Vagina (tissue), 2 donors: ENCODE measurements at regions not wholly inside any gene's neighbourhood (a gene's known extent, or its start where the extent isn't known, plus 50 kb on each side); places are given as distances from the start of the nearest gene placed in this dataset.

Experiments used
- DNase-seq, 2 donors: peaks; one replicate each; pipeline ENCODE4 v3.0.0-alpha.2; 2017; ENCODE audit errors: extremely low spot score in 2 of 2
- H3K27ac ChIP-seq: fragments of 200-600 bp; sonication (generic); one replicate; pipeline ENCODE4 v1.5.1; 2019
- H3K27me3 ChIP-seq: fragments of 200-600 bp; sonication (generic); one replicate; pipeline ENCODE4 v1.5.1; 2019
- H3K36me3 ChIP-seq, 2 donors: fragments of 200-600 bp; sonication (generic); one replicate each; pipeline ENCODE4 v1.5.1; 2017 to 2019
- H3K4me1 ChIP-seq: fragments of 200-600 bp; sonication (generic); one replicate; pipeline ENCODE4 v1.5.1; 2019
- H3K4me3 ChIP-seq, 2 donors: fragments of 200-600 bp; sonication (generic); 1 replicate in 1 of 2; 2 replicates in 1 of 2; pipeline ENCODE4 v1.5.1; 2016 to 2019
- H3K9me3 ChIP-seq: fragments of 200-600 bp; sonication (generic); one replicate; pipeline ENCODE4 v1.5.1; 2019
- POLR2A ChIP-seq, 2 donors: fragments of 450-650 bp; IDR thresholded peaks; one replicate each; pipeline ENCODE4 v1.6.1; 2017; ENCODE audit warnings: antibody characterized with exemption in 2 of 2, mild to moderate bottlenecking in 2 of 2, moderate library complexity in 2 of 2
- POLR2AphosphoS5 ChIP-seq, 2 donors: sonication (generic); formaldehyde crosslinking; IDR thresholded peaks; one replicate each; pipeline ENCODE4 v1.9.0; 2017; ENCODE audit warnings: antibody characterized with exemption in 2 of 2, mild to moderate bottlenecking in 2 of 2, low read depth in 1 of 2; ENCODE audit not compliant: insufficient read depth in 1 of 2
- intact Hi-C: fragments of 100-400 bp; cut with DNase I; formaldehyde crosslinking; loops from one replicate; pipeline ENCODE4 v1.15.1; 2023
- TF ChIP-seq, protein P1 (sequence below), 3 experiments: fragments of 450-650 bp in 2 of 3; fragments of 200-600 bp in 1 of 3; sonication (generic) in 1 of 3; IDR thresholded peaks; one replicate each; pipeline ENCODE4 v1.5.1; 2017 to 2019; ENCODE audit warnings: antibody characterized with exemption in 3 of 3, mild to moderate bottlenecking in 2 of 3, moderate library complexity in 2 of 3

GRCh38 chr20:60402189-60403058 is 444.2 kb downstream of the CDH26 start:
- Histone ChIP-seq H3K36me3 (no peaks in the 10 kb centered on the region), H3K27me3 (no peaks in the 10 kb centered on the region), H3K9me3 (no peaks in the 10 kb centered on the region), H3K4me3 (no peak overlapping the region), H3K27ac (no peak overlapping the region), H3K4me1 (no peaks in the 10 kb centered on the region)
- intact Hi-C loops, result no loop called here
- DNase-seq, result no peak
- TF ChIP-seq POLR2AphosphoS5 (IDR thresholded peaks at IDR 0.05; ENCODE audit: insufficient read depth in 1 of 2, low read depth in 1 of 2) (no peak), POLR2A (IDR thresholded peaks at IDR 0.05) (no peak)
- TF ChIP-seq, protein P1, sequence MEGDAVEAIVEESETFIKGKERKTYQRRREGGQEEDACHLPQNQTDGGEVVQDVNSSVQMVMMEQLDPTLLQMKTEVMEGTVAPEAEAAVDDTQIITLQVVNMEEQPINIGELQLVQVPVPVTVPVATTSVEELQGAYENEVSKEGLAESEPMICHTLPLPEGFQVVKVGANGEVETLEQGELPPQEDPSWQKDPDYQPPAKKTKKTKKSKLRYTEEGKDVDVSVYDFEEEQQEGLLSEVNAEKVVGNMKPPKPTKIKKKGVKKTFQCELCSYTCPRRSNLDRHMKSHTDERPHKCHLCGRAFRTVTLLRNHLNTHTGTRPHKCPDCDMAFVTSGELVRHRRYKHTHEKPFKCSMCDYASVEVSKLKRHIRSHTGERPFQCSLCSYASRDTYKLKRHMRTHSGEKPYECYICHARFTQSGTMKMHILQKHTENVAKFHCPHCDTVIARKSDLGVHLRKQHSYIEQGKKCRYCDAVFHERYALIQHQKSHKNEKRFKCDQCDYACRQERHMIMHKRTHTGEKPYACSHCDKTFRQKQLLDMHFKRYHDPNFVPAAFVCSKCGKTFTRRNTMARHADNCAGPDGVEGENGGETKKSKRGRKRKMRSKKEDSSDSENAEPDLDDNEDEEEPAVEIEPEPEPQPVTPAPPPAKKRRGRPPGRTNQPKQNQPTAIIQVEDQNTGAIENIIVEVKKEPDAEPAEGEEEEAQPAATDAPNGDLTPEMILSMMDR (IDR thresholded peaks at IDR 0.05), result no peak

DNA sequence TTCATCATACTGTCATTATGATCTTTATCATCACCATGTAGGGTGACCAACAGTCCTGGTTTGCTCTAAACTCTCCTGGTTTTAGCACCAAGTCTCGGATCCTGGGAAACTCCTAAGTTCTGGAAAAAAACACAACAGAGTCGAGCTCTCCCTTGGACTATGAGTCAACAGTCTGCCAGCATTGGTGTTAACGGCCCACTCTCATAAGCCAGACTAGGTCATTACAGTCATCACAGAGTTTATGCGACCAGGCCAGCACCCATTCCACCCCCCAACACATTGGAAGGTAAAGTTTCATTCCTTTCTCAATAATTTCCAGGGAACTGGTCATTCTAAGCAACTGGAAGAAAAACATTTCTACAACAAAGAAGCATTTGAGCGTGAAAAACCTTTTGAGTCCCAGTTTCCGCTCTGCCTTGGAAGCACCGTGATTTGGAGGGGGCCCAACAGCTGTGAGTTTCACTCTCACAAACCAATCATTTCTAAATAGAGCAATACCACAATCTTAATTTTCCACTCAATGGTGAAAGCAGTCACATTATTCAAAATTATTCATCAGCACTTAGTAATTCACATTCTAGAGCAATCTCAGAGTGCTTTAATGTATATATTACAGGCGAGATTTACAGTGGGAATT is 445.0 kb downstream of the CDH26 start:
- H3K4me1 ChIP-seq, result no peaks in the 10 kb centered on the region
- no peaks in the 10 kb centered on the region for H3K9me3 ChIP-seq
- intact Hi-C loops, result no loop called here
- no peaks in the 10 kb centered on the region for H3K27me3 ChIP-seq
- no peak overlapping the region for H3K4me3 ChIP-seq
- no peaks in the 10 kb centered on the region for H3K36me3 ChIP-seq
- DNase-seq, result no peak
- TF ChIP-seq POLR2A (IDR thresholded peaks at IDR 0.05) (no peak), POLR2AphosphoS5 (IDR thresholded peaks at IDR 0.05; ENCODE audit: insufficient read depth in 1 of 2, low read depth in 1 of 2) (no peak)
- TF ChIP-seq, protein P1 (IDR thresholded peaks at IDR 0.05), result no peak
- H3K27ac ChIP-seq, result no peak overlapping the region

- intact Hi-C loops, result no loop called here
- no peak for DNase-seq
- no peaks in the 10 kb centered on the region for H3K4me1 ChIP-seq
Measured at GRCh38 chr20:60407011-60407771, 449.0 kb downstream of the CDH26 start.

DNA sequence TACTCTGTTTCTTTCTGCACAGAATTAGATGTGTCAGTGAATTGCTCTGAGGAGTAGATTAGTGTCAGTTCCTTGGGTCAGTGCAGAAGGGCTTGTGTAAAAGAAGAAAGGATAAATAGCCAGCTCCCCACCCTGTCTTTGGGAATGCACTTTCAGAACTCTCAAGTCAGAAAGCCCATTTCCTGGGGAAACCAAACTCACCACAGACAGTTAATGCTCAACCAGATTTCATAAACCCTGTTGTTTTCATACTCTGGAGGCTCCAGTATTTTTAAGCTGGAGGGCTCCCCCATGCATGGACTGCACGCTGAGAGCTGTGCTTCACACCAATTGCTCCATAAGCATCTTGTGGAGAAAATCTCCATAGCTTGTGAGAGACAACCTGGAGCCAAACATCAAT is 449.7 kb downstream of the CDH26 start:
- intact Hi-C loops, result no loop called here
- TF ChIP-seq, protein P1 (IDR thresholded peaks at IDR 0.05), result no peak
- TF ChIP-seq POLR2AphosphoS5 (IDR thresholded peaks at IDR 0.05; ENCODE audit: insufficient read depth in 1 of 2, low read depth in 1 of 2), result no peak
- no peak for TF ChIP-seq POLR2A (IDR thresholded peaks at IDR 0.05)

More at GRCh38 chr20:60407011-60407771, 449.0 kb downstream of the CDH26 start:
- H3K9me3 ChIP-seq, result no peaks in the 10 kb centered on the region
- TF ChIP-seq POLR2AphosphoS5 (IDR thresholded peaks at IDR 0.05; ENCODE audit: insufficient read depth in 1 of 2, low read depth in 1 of 2), result no peak
- TF ChIP-seq, protein P1 (IDR thresholded peaks at IDR 0.05), result no peak
- no peak for TF ChIP-seq POLR2A (IDR thresholded peaks at IDR 0.05)
- no peaks in the 10 kb centered on the region for H3K27me3 ChIP-seq
- no peak overlapping the region for H3K4me3 ChIP-seq
- no peaks in the 10 kb centered on the region for H3K36me3 ChIP-seq
- H3K27ac ChIP-seq, result no peak overlapping the region

More for the DNA sequence above, 449.7 kb downstream of the CDH26 start:
- H3K27me3 ChIP-seq, result no peaks in the 10 kb centered on the region
- no peak for DNase-seq
- H3K36me3 ChIP-seq, result no peaks in the 10 kb centered on the region
- no peaks in the 10 kb centered on the region for H3K4me1 ChIP-seq
- no peaks in the 10 kb centered on the region for H3K9me3 ChIP-seq
- H3K4me3 ChIP-seq, result no peak overlapping the region
- H3K27ac ChIP-seq, result no peak overlapping the region
